BJ (cell line): ENCODE measurements at regions not wholly inside any gene's neighbourhood (a gene's known extent, or its start where the extent isn't known, plus 50 kb on each side); places are given as distances from the start of the nearest gene placed in this dataset.

ENCODE experiments used
- CTCF ChIA-PET: fragments of 350-600 bp; formaldehyde crosslinking; extraction: SDS; loops from one replicate; lab custom pipeline; 2021; ENCODE audit warnings: antibody characterized with exemption, inconsistent platforms; lab: Yijun Ruan, JAX
- POLR2A ChIA-PET: fragments of 300-600 bp; sonication (Branson Sonifier 250); formaldehyde crosslinking; extraction: SDS; loops from one replicate; lab custom pipeline; 2021; ENCODE audit warnings: antibody characterized with exemption; lab: Charles Lee
- DNase-seq: peaks from one replicate; pipeline ENCODE4 v3.0.0-alpha.2; 2011; ENCODE audit warnings: low read depth
- H3K27me3 ChIP-seq: 2 replicates; pipeline ENCODE4 v1.6.0; 2011; ENCODE audit warnings: low read length; ENCODE audit not compliant: control insufficient read depth, insufficient read depth
- H3K36me3 ChIP-seq: 2 replicates; pipeline ENCODE4 v1.5.1; 2011; ENCODE audit warnings: low read length; ENCODE audit not compliant: control insufficient read depth, insufficient read depth
- H3K4me3 ChIP-seq: 2 replicates; pipeline ENCODE4 v1.5.1; 2011; ENCODE audit warnings: low read depth, mild to moderate bottlenecking, control low read depth, low read length
- TF ChIP-seq, protein P1 (sequence below): IDR thresholded peaks from 2 replicates; pipeline ENCODE4 v1.5.1; 2011; ENCODE audit warnings: low read depth, mild to moderate bottlenecking, control low read depth, inconsistent platforms, low read length, moderate library complexity; ENCODE audit not compliant: insufficient read depth

DNA sequence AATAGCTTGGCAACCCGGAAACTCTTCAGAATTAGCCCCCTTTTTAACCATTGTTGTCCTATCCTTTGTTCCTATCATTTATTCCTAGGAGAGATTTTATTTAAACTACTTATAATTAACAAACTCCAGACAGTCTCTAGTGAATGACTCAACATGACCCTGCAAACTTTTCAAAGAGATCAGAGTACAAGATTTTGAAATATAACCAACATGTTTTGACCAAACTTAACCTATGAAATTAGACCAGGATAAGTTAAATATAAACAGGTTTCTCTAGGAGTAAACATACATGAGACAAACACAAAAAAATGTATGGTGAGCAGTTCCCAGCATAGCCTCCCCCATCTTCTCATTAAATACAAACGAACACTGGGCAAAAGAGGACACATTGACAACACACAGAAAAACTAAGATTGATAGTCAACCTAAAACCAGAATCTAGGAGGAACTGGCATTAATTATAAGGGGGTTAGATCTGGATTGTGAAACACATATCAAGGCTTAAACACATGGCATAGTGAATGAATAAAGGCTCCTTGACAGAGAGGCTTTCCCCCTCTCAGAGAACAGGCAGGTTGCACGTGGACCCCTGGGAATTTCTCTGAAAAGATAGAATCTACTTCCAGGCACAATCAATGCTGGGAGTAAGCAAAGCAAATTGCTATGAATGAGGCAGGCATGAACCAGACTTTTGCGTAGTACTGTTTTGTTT, 284.1 kb downstream of the IRS1 start:
- TF ChIP-seq, protein P1, sequence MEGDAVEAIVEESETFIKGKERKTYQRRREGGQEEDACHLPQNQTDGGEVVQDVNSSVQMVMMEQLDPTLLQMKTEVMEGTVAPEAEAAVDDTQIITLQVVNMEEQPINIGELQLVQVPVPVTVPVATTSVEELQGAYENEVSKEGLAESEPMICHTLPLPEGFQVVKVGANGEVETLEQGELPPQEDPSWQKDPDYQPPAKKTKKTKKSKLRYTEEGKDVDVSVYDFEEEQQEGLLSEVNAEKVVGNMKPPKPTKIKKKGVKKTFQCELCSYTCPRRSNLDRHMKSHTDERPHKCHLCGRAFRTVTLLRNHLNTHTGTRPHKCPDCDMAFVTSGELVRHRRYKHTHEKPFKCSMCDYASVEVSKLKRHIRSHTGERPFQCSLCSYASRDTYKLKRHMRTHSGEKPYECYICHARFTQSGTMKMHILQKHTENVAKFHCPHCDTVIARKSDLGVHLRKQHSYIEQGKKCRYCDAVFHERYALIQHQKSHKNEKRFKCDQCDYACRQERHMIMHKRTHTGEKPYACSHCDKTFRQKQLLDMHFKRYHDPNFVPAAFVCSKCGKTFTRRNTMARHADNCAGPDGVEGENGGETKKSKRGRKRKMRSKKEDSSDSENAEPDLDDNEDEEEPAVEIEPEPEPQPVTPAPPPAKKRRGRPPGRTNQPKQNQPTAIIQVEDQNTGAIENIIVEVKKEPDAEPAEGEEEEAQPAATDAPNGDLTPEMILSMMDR: no peak
- CTCF ChIA-PET: no interaction called here

DNA sequence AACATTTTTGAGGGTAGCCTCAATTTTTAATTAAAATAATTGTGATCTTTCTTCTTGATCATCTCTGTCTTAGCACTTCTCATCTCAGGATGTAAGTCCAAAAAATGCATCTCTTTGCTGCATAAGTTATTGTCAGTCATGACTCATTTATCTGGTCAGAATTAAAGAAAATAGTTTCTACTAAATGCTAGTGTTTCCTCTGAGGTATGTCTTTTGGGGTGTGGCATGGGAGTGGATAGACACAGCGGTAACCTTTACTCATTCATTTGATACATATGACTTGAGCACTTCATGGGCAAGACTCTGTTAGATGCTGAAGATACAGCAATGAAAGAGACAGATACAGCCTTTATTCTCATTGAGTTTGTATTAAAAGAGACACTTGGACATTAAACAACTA, 284.7 kb downstream of the IRS1 start:
- Histone ChIP-seq H3K36me3 (no peaks in the 10 kb centered on the region), H3K27me3 (no peaks in the 10 kb centered on the region), H3K4me3 (no peak overlapping the region)
- CTCF ChIA-PET: no interaction called here
- POLR2A ChIA-PET: no interaction called here
- DNase-seq: no peak
- TF ChIP-seq, protein P1: no peak

More for the DNA sequence above, 284.1 kb downstream of the IRS1 start:
- Histone ChIP-seq H3K27me3 (no peaks in the 10 kb centered on the region), H3K4me3 (no peak overlapping the region), H3K36me3 (no peaks in the 10 kb centered on the region)
- POLR2A ChIA-PET: no interaction called here
- DNase-seq: peak; percentile 29

DNA sequence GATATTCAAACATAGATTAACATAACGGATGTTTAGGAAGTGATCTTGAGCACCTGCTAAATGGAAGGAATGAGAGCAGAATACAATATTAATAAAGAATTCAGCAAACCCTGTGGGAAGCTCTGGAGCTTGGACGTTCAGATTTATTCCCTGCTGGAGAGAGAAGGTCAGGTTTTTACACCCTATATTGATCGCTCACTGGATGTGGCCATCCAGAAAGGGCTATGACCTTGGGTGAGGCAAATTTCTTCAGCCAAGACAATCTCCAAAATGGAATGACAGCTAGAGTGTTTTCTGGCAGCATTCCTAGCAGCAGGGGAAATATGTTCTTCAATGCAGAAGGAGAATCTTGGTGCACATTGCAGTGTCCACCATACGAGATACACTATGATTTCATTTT, 288.3 kb downstream of the IRS1 start:
- TF ChIP-seq, protein P1: no peak
- Histone ChIP-seq H3K27me3 (no peaks in the 10 kb centered on the region), H3K36me3 (no peaks in the 10 kb centered on the region), H3K4me3 (no peak overlapping the region)
- ChIA-PET CTCF (interaction anchor here (0.6 kb wide), 1 partner anchor 252 kb away, joined by 3 read pairs; no protein-coding TSS in a partner anchor), POLR2A (no interaction called here)
- no peak for DNase-seq

DNA sequence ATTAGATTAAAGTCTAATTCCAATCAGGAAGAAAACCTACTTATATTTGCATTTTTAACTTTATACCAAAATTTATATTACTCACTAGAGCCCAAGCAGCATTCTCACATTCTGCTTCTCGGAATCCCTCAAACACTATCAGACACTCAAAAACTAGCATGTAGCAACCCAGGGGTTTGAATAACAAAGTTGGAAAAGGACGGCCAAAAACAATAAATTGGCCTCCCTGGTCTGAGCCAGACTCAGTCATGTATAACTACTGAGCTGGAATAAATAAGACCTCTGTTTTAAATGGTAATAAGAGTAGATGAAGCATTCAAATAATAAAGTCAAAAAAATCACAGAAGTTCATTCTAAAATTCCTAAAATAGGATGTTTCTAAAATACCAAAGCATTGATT, 290.9 kb downstream of the IRS1 start:
- DNase-seq: no peak
- ChIA-PET POLR2A (no interaction called here), CTCF (interaction anchor here (0.9 kb wide), 1 partner anchor 60 kb away, joined by 3 read pairs; no protein-coding TSS in a partner anchor)
- no peaks in the 10 kb centered on the region for H3K27me3 ChIP-seq
- TF ChIP-seq, protein P1: no peak
- no peaks in the 10 kb centered on the region for H3K36me3 ChIP-seq
- no peak overlapping the region for H3K4me3 ChIP-seq

DNA sequence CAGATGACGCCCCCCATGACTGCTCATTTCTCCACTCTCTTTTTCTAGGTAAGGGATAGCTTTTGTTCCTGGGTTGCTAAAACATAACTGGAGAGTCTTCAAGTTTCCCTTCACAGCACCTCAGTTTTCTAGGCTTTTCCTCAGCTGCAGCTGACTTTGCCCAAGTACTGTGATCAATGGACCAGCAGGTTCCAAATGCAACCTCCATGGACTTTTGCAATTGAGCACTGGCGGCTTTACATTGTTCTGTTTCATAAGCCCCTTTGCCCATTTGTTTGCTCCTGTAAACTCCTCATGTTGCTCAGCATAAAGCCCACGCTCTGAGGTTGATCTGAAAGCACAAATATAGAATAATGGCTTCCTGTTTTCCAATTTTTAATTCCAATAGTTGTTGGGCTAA, 291.6 kb downstream of the IRS1 start:
- CTCF ChIA-PET: interaction anchor here (0.9 kb wide), 1 partner anchor 61 kb away, joined by 3 read pairs; no protein-coding TSS in a partner anchor
- Histone ChIP-seq H3K36me3 (no peaks in the 10 kb centered on the region), H3K27me3 (no peaks in the 10 kb centered on the region), H3K4me3 (no peak overlapping the region)
- TF ChIP-seq, protein P1: no peak
- no peak for DNase-seq
- POLR2A ChIA-PET: no interaction called here
